PC-3 (cell line): ENCODE measurements at regions not wholly inside any gene's neighbourhood (a gene's known extent, or its start where the extent isn't known, plus 50 kb on each side); places are given as distances from the start of the nearest gene placed in this dataset.

Source experiments
- ATAC-seq: fragments of 200-7000 bp; cut with Tn5 transposase; 2 replicates; pipeline ENCODE4 v1.9.1; 2020; ENCODE audit warnings: mild to moderate bottlenecking, moderate library complexity
- BruUV-seq: library from RNA; stranded (reverse); fragments of 400-500 nt; replicated peaks from 2 replicates; lab custom pipeline; 2021; lab: Mats Ljungman, UMichigan
- CTCF ChIA-PET: fragments of 300-600 bp; sonication (Branson Sonifier 250); formaldehyde crosslinking; loops from one replicate; lab custom pipeline; 2022; ENCODE audit warnings: antibody characterized with exemption; lab: Charles Lee
- POLR2A ChIA-PET: fragments of 300-600 bp; sonication (Branson Sonifier 250); formaldehyde crosslinking; loops from one replicate; lab custom pipeline; 2022; ENCODE audit warnings: antibody characterized with exemption; ENCODE audit not compliant: unreplicated experiment; lab: Charles Lee
- DNase-seq: peaks from one replicate; pipeline ENCODE4 v3.0.0-alpha.2; 2015
- H2AFZ ChIP-seq: fragments of 300-600 bp; sonication (generic); 2 replicates; pipeline ENCODE4 v1.6.0; 2016; ENCODE audit warnings: antibody characterized with exemption, low read length
- H3F3A ChIP-seq: fragments of 300-600 bp; sonication (generic); one replicate; pipeline ENCODE4 v1.6.0; 2017; ENCODE audit warnings: antibody characterized with exemption, low read length, control low read depth, mild to moderate bottlenecking; ENCODE audit not compliant: unreplicated experiment
- H3K27ac ChIP-seq: fragments of 300-600 bp; sonication (generic); 2 replicates; pipeline ENCODE4 v1.5.1; 2016; ENCODE audit warnings: mild to moderate bottlenecking, low read length
- H3K27me3 ChIP-seq: fragments of 300-600 bp; sonication (generic); 2 replicates; pipeline ENCODE4 v1.6.1; 2016; ENCODE audit warnings: low read length, mixed read lengths
- H3K36me3 ChIP-seq: fragments of 300-600 bp; sonication (generic); 2 replicates; pipeline ENCODE4 v1.6.1; 2016; ENCODE audit warnings: low read depth, mixed run types, low read length, mixed read lengths
- H3K4me1 ChIP-seq: fragments of 300-600 bp; sonication (generic); 2 replicates; pipeline ENCODE4 v1.5.1; 2016; ENCODE audit warnings: low read length; ENCODE audit not compliant: insufficient read depth
- H3K4me2 ChIP-seq: fragments of 300-600 bp; sonication (generic); 2 replicates; pipeline ENCODE4 v1.6.0; 2016; ENCODE audit warnings: low read length
- H3K4me3 ChIP-seq: fragments of 300-600 bp; sonication (generic); 2 replicates; pipeline ENCODE4 v1.5.1; 2016; ENCODE audit warnings: mild to moderate bottlenecking, low read length, mixed read lengths
- H3K79me2 ChIP-seq: fragments of 300-600 bp; sonication (generic); 2 replicates; pipeline ENCODE4 v1.6.1; 2017; ENCODE audit warnings: low read length, mixed read lengths
- H3K9ac ChIP-seq: fragments of 300-600 bp; sonication (generic); 2 replicates; pipeline ENCODE4 v1.6.0; 2016; ENCODE audit warnings: mild to moderate bottlenecking, low read length
- H3K9me2 ChIP-seq: fragments of 300-600 bp; sonication (generic); replicated peaks from 2 replicates; pipeline ENCODE4 v1.6.1; 2016; ENCODE audit warnings: mixed run types, low read length, mixed read lengths
- H3K9me3 ChIP-seq: fragments of 300-600 bp; sonication (generic); 2 replicates; pipeline ENCODE4 v1.6.1; 2016; ENCODE audit warnings: low read length, mixed read lengths
- H4K20me1 ChIP-seq: fragments of 300-600 bp; sonication (generic); 2 replicates; pipeline ENCODE4 v1.6.1; 2016; ENCODE audit warnings: low read length, mixed read lengths
- CTCF ChIP-seq: fragments of 300-600 bp; sonication (generic); conservative IDR thresholded peaks from 2 replicates; pipeline ENCODE4 v1.5.1; 2017; ENCODE audit warnings: antibody characterized with exemption, low read depth, mild to moderate bottlenecking, low read length
- EZH2 ChIP-seq: fragments of 300-600 bp; sonication (generic); IDR thresholded peaks from one replicate; pipeline ENCODE4 v1.6.1; 2017; ENCODE audit warnings: antibody characterized with exemption, mild to moderate bottlenecking, low read length; ENCODE audit not compliant: unreplicated experiment
- EZH2phosphoT487 ChIP-seq: fragments of 300-600 bp; sonication (generic); IDR thresholded peaks from 2 replicates; pipeline ENCODE4 v1.6.1; 2018; ENCODE audit warnings: mild to moderate bottlenecking, antibody characterized with exemption, low read length, borderline replicate concordance
- intact Hi-C: fragments of 100-400 bp; cut with micrococcal nuclease; formaldehyde crosslinking; loops from 2 replicates; pipeline ENCODE4 v1.9.0; 2023

DNA sequence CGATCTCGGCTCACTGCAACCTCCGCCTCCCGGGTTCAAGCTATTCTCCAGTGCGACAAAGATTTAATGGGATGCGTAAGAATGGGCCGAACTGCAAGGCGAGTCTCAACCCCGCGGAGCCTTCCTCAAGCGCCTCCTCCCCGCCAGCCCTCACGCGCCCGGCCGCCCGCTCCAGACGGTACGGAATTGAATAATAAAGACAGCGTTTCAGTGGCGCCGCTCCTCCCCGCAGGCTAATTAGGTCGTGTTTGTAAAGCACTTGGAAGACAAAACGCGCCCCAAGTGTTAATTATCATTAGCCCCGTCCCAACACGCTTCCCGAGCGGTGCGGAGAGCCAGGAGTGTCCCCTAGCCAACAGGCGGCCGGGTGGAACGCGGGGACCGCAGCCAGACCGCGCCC lies 192.0 kb downstream of the BUD13 start:
- no peak overlapping the region for H3K9ac ChIP-seq
- H3K79me2 ChIP-seq = no peaks in the 10 kb centered on the region
- intact Hi-C loops = no loop called here
- no peaks in the 10 kb centered on the region for H3K36me3 ChIP-seq
- no peak for TF ChIP-seq CTCF
- ChIA-PET CTCF (no interaction called here), POLR2A (interaction anchor here (0.7 kb wide), 1 partner anchor 152 kb away, joined by 3 read pairs; no protein-coding TSS in a partner anchor)
- no peaks in the 10 kb centered on the region for H3K9me3 ChIP-seq
- H3K27me3 ChIP-seq = peaks cover 82% of the 10 kb centered on the region
- H3K4me2 ChIP-seq = no peak overlapping the region
- no peaks in the 10 kb centered on the region for H3F3A ChIP-seq
- H3K4me3 ChIP-seq = no peak overlapping the region
- no TSS peak for BruUV-seq
- no peaks in the 10 kb centered on the region for H3K4me1 ChIP-seq
- H3K9me2 ChIP-seq = no peaks in the 10 kb centered on the region
- DNase-seq (no peak), ATAC-seq (no peak)
- H2AFZ ChIP-seq = no peak overlapping the region
- H4K20me1 ChIP-seq = no peaks in the 10 kb centered on the region
- no peak overlapping the region for H3K27ac ChIP-seq

DNA sequence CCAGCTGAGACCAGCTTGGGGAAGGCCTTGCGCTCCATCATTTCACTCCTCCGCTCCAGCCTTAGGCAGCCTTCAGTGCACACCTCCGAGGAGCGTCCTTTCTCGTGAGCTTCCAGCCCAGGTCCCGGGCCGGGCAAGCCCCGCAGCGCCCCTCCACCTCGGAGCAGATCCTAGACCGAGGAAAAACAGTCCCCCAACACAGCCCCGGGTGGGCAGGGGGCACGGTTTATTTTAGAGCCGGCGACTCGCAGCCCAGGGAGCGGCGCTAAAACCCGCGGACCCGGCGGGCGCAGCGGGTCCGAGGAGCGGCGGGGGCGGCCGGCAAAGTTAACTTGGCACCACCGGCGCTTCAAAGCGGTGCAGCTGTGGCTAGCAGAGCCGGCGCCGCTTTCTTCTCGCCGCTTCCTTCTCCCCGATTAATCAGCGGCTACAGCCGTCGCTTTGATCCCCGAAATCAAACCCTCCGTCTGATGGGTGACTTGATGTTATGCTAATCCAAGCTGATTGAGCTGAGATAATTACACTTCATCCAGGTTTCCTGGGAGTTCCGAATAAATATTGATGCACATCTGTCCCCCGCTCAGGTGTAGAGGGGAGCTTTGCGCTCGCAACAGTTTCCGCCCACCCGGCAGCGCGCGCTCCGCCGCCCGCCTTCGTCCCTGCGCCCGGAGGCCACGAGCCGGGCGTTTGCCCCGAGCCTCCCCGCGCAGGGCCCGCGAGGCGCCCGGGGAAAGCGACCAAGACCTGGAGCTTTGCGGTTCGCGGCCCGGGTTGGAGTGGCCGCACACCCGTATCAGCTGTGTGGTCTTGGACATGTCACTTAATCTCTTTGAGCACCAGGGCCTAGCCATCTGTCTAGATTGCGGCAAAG lies 192.7 kb downstream of the BUD13 start:
- H3K9me2 ChIP-seq = no peaks in the 10 kb centered on the region
- ChIA-PET POLR2A (interaction anchor here (0.7 kb wide), 1 partner anchor 152 kb away, joined by 3 read pairs; no protein-coding TSS in a partner anchor), CTCF (no interaction called here)
- no peak overlapping the region for H3K4me2 ChIP-seq
- no peaks in the 10 kb centered on the region for H3K36me3 ChIP-seq
- no peak overlapping the region for H3K9ac ChIP-seq
- intact Hi-C loops = no loop called here
- BruUV-seq = no TSS peak
- no peaks in the 10 kb centered on the region for H3F3A ChIP-seq
- H4K20me1 ChIP-seq = no peaks in the 10 kb centered on the region
- no peak for ATAC-seq
- H2AFZ ChIP-seq = no peak overlapping the region
- no peaks in the 10 kb centered on the region for H3K9me3 ChIP-seq
- H3K27me3 ChIP-seq = peaks cover 75% of the 10 kb centered on the region
- no peaks in the 10 kb centered on the region for H3K79me2 ChIP-seq
- H3K27ac ChIP-seq = no peak overlapping the region
- no peak for DNase-seq
- TF ChIP-seq CTCF = no peak
- TF ChIP-seq EZH2 = no peak
- H3K4me3 ChIP-seq = no peak overlapping the region
- no peaks in the 10 kb centered on the region for H3K4me1 ChIP-seq

GRCh38 chr11:116579031-116579653 lies 193.6 kb downstream of the BUD13 start:
- Histone ChIP-seq H3K9me3 (no peaks in the 10 kb centered on the region), H3K4me2 (no peak overlapping the region), H4K20me1 (no peaks in the 10 kb centered on the region), H3K79me2 (no peaks in the 10 kb centered on the region), H3K4me3 (no peak overlapping the region), H3K4me1 (no peaks in the 10 kb centered on the region), H3K27ac (no peak overlapping the region), H3K27me3 (peaks cover 66% of the 10 kb centered on the region), H3F3A (no peaks in the 10 kb centered on the region), H2AFZ (no peak overlapping the region), H3K36me3 (no peaks in the 10 kb centered on the region), H3K9ac (no peak overlapping the region), H3K9me2 (no peaks in the 10 kb centered on the region)
- no TSS peak for BruUV-seq
- intact Hi-C loops = no loop called here
- no peak for TF ChIP-seq EZH2phosphoT487
- TF ChIP-seq EZH2 = no peak
- no peak for TF ChIP-seq CTCF
- DNase-seq (no peak), ATAC-seq (no peak)
- CTCF ChIA-PET = no interaction called here
- POLR2A ChIA-PET = no interaction called here
